Brain microvascular endothelial cell (primary cell): ENCODE measurements at regions not wholly inside any gene's neighbourhood (a gene's known extent, or its start where the extent isn't known, plus 50 kb on each side); places are given as distances from the start of the nearest gene placed in this dataset.

ENCODE experiments used
- DNase-seq: peaks from one replicate; pipeline ENCODE4 v3.0.0-alpha.2; 2020
- H3K27ac ChIP-seq: fragments of 250-450 bp; sonication (Bioruptor Pico); 2 replicates; pipeline ENCODE4 v1.5.1; 2020; ENCODE audit warnings: mild to moderate bottlenecking, moderate library complexity
- H3K27me3 ChIP-seq: fragments of 250-450 bp; sonication (Bioruptor Pico); replicated peaks from 2 replicates; pipeline ENCODE4 v1.5.1; 2020; ENCODE audit warnings: mild to moderate bottlenecking
- H3K36me3 ChIP-seq: fragments of 250-450 bp; sonication (Bioruptor Pico); replicated peaks from 2 replicates; pipeline ENCODE4 v1.5.1; 2020; ENCODE audit warnings: mild to moderate bottlenecking
- H3K4me3 ChIP-seq: 2 replicates; pipeline ENCODE4 v1.5.1; 2011; ENCODE audit warnings: low read depth, mild to moderate bottlenecking, control low read depth, low read length, moderate library complexity
- in situ Hi-C: cut with HindIII; loops from 2 replicates; pipeline ENCODE4 v1.10.0; 2017; ENCODE audit warnings: low sequenced_read_pairs, low pct_ligation_motif_present
- TF ChIP-seq, protein P1 (sequence below): IDR thresholded peaks from 2 replicates; pipeline ENCODE4 v1.5.1; 2011; ENCODE audit warnings: low read depth, mild to moderate bottlenecking, moderate library complexity, low read length, control low read depth, inconsistent platforms; ENCODE audit errors: missing control alignments

DNA sequence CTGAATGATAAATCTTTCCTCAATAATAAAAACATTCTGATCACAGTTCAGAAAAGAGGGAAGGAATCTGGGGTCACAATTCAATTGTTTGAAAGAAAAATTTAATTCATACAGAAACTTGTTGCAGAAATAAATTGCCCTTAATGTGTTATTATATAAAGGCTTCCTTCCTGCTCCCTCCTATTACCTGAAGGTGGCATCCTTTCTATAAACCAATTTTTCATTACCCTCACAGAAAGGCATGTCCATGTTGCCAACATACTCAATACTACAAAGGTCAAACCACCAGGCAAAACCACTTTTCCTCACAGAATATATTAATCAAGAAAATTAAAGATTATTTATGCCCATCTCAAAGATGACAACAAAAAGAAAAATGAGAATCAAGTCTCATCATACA, 194.3 kb upstream of the CT83 start:
- no peaks in the 10 kb centered on the region for H3K36me3 ChIP-seq
- no peak for DNase-seq
- no peak overlapping the region for H3K4me3 ChIP-seq
- no peaks in the 10 kb centered on the region for H3K27me3 ChIP-seq
- no peak overlapping the region for H3K27ac ChIP-seq
- in situ Hi-C loops = no loop called here
- TF ChIP-seq, protein P1, sequence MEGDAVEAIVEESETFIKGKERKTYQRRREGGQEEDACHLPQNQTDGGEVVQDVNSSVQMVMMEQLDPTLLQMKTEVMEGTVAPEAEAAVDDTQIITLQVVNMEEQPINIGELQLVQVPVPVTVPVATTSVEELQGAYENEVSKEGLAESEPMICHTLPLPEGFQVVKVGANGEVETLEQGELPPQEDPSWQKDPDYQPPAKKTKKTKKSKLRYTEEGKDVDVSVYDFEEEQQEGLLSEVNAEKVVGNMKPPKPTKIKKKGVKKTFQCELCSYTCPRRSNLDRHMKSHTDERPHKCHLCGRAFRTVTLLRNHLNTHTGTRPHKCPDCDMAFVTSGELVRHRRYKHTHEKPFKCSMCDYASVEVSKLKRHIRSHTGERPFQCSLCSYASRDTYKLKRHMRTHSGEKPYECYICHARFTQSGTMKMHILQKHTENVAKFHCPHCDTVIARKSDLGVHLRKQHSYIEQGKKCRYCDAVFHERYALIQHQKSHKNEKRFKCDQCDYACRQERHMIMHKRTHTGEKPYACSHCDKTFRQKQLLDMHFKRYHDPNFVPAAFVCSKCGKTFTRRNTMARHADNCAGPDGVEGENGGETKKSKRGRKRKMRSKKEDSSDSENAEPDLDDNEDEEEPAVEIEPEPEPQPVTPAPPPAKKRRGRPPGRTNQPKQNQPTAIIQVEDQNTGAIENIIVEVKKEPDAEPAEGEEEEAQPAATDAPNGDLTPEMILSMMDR = no peak

DNA sequence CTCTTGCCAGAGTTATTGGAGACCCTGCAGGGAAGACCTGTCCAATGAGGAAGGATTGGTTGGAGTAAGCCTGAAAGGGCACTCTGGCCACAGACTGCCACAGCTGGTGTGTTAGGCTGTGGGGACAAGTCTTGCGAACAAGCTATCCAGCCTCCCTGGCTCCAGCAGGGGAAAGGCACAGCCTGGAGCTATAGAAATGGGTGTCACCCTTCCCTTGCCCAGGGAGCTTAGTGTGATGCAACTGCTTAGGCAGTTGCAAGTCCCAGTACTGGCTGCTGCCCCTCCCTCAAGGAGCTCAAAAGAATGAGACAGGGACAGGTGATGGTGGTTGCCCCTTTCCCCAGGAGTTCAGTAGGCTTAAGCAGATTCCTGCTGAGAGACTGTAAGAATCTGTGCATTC, 165.7 kb upstream of the CT83 start:
- Histone ChIP-seq H3K36me3 (no peaks in the 10 kb centered on the region), H3K4me3 (no peak overlapping the region), H3K27me3 (no peaks in the 10 kb centered on the region), H3K27ac (no peak overlapping the region)
- in situ Hi-C loops = no loop called here
- TF ChIP-seq, protein P1 = no peak
- DNase-seq = no peak

- no peak for DNase-seq
- H3K27me3 ChIP-seq = no peaks in the 10 kb centered on the region
Observed at GRCh38 chrX:116618546-116618945, 155.8 kb upstream of the CT83 start.

GRCh38 chrX:116607776-116608175, 145.0 kb upstream of the CT83 start:
- Histone ChIP-seq H3K36me3 (no peaks in the 10 kb centered on the region), H3K4me3 (no peak overlapping the region), H3K27me3 (no peaks in the 10 kb centered on the region), H3K27ac (no peak overlapping the region)
- DNase-seq = no peak
- TF ChIP-seq, protein P1 = no peak
- in situ Hi-C loops = no loop called here

More at GRCh38 chrX:116618546-116618945, 155.8 kb upstream of the CT83 start:
- Histone ChIP-seq H3K27ac (no peak overlapping the region), H3K36me3 (no peaks in the 10 kb centered on the region), H3K4me3 (no peak overlapping the region)
- in situ Hi-C loops = no loop called here
- TF ChIP-seq, protein P1 = no peak

DNA sequence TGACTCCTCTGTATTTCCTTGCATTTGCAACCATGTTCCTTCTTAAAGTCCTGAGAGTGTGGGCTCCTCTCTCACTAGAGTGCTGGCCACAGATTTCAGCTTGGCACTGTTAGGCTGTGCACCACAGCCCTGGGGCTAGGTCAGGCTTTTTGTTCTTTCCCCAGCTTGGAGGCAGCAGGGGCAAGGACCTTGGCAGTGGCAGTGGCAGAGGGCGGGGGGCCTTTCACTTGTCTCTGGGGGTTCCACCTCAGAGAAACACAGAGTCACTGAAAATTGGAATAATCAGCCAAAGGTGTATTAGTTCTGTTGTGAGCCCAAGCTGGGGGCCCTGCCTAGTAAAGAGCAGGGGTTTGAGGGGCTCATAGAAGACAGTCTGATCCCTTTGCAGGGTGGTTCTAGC, 142.8 kb upstream of the CT83 start:
- TF ChIP-seq, protein P1 = no peak
- H3K27ac ChIP-seq = no peak overlapping the region
- no peak overlapping the region for H3K4me3 ChIP-seq
- in situ Hi-C loops = no loop called here
- no peaks in the 10 kb centered on the region for H3K27me3 ChIP-seq
- no peaks in the 10 kb centered on the region for H3K36me3 ChIP-seq
- no peak for DNase-seq

GRCh38 chrX:116596010-116596409, 133.2 kb upstream of the CT83 start:
- in situ Hi-C loops = no loop called here
- DNase-seq = no peak
- no peak overlapping the region for H3K27ac ChIP-seq
- H3K36me3 ChIP-seq = no peaks in the 10 kb centered on the region
- TF ChIP-seq, protein P1 = no peak
- no peaks in the 10 kb centered on the region for H3K27me3 ChIP-seq
- no peak overlapping the region for H3K4me3 ChIP-seq
